Muscle of leg (tissue), 3 donors: ENCODE measurements at regions not wholly inside any gene's neighbourhood (a gene's known extent, or its start where the extent isn't known, plus 50 kb on each side); places are given as distances from the start of the nearest gene placed in this dataset.
"Not testable (repeated sequence)": the region's sequence is repeated elsewhere in the genome, so short reads cannot be mapped to it uniquely, and the experiment has no call there.

Source experiments
- DNase-seq: peaks from one replicate; pipeline ENCODE4 v3.0.0; 2013
- H3K27ac ChIP-seq: one replicate; pipeline ENCODE4 v1.5.1; 2013; ENCODE audit warnings: mild to moderate bottlenecking, low read length, control low read depth
- H3K27me3 ChIP-seq: one replicate; pipeline ENCODE4 v1.6.1; 2013; ENCODE audit warnings: low read length; ENCODE audit not compliant: control insufficient read depth, insufficient read depth
- H3K36me3 ChIP-seq: one replicate; pipeline ENCODE4 v1.6.1; 2013; ENCODE audit warnings: low read length; ENCODE audit not compliant: control insufficient read depth, insufficient read depth
- H3K4me1 ChIP-seq: one replicate; pipeline ENCODE4 v1.6.1; 2013; ENCODE audit warnings: low read length; ENCODE audit not compliant: control insufficient read depth, insufficient read depth
- H3K4me3 ChIP-seq: one replicate; pipeline ENCODE4 v1.5.1; 2013; ENCODE audit warnings: low read length, control low read depth
- H3K9me3 ChIP-seq: replicated peaks from 2 replicates; pipeline ENCODE4 v1.6.1; 2013; ENCODE audit warnings: low read depth, low read length; ENCODE audit not compliant: control insufficient read depth
- WGBS: methylation state at CpG from one replicate; pipeline ENCODE4 v1.1.5; 2013; ENCODE audit warnings: missing lambda C conversion rate; ENCODE audit not compliant: insufficient coverage; 5-methylcytosine and 5-hydroxymethylcytosine counted together

- WGBS, result no CpG with 5 or more reads among the region's 8 CpGs
- DNase-seq, result peak; percentile 94
- H3K4me1 ChIP-seq, result no peaks in the 10 kb centered on the region
- H3K9me3 ChIP-seq, result no peaks in the 10 kb centered on the region
- no peak overlapping the region for H3K4me3 ChIP-seq
- H3K27me3 ChIP-seq, result no peaks in the 10 kb centered on the region
- H3K27ac ChIP-seq, result peak overlapping the region; percentile 64
- no peaks in the 10 kb centered on the region for H3K36me3 ChIP-seq
These were observed 1028.5 kb downstream of the NR2F1-AS1 start for GRCh38 chr5:92552206-92553160.

- Histone ChIP-seq H3K9me3 (no peaks in the 10 kb centered on the region), H3K4me1 (no peaks in the 10 kb centered on the region), H3K27me3 (no peaks in the 10 kb centered on the region), H3K36me3 (no peaks in the 10 kb centered on the region), H3K4me3 (no peak overlapping the region), H3K27ac (no peak overlapping the region)
- peak; percentile 81 for DNase-seq
- WGBS, result no CpG with 5 or more reads among the region's 2 CpGs
These were observed 1032.7 kb downstream of the NR2F1-AS1 start for GRCh38 chr5:92548346-92548745.

- H3K4me1 ChIP-seq, result no peaks in the 10 kb centered on the region
- WGBS, result no CpG with 5 or more reads among the region's 1 CpG
- no peak for DNase-seq
- H3K4me3 ChIP-seq, result no peak overlapping the region
- H3K9me3 ChIP-seq, result no peaks in the 10 kb centered on the region
- H3K36me3 ChIP-seq, result no peaks in the 10 kb centered on the region
- no peak overlapping the region for H3K27ac ChIP-seq
- H3K27me3 ChIP-seq, result no peaks in the 10 kb centered on the region
These were observed 1036.4 kb downstream of the NR2F1-AS1 start for GRCh38 chr5:92544596-92544995.

- H3K4me1 ChIP-seq, result no peaks in the 10 kb centered on the region
- peak; percentile 22 for DNase-seq
- H3K36me3 ChIP-seq, result no peaks in the 10 kb centered on the region
- no peaks in the 10 kb centered on the region for H3K9me3 ChIP-seq
- no peaks in the 10 kb centered on the region for H3K27me3 ChIP-seq
- WGBS, result 50% methylated on average over 2 of the region's 3 CpGs
- no peak overlapping the region for H3K4me3 ChIP-seq
- no peak overlapping the region for H3K27ac ChIP-seq
These were observed 1037.0 kb downstream of the NR2F1-AS1 start for GRCh38 chr5:92544036-92544435.

GRCh38 chr5:92543201-92543600, 1037.8 kb downstream of the NR2F1-AS1 start:
- H3K27ac ChIP-seq, result no peak overlapping the region
- H3K36me3 ChIP-seq, result no peaks in the 10 kb centered on the region
- H3K9me3 ChIP-seq, result no peaks in the 10 kb centered on the region
- DNase-seq, result peak; percentile 58
- H3K4me3 ChIP-seq, result no peak overlapping the region
- no peaks in the 10 kb centered on the region for H3K4me1 ChIP-seq
- no peaks in the 10 kb centered on the region for H3K27me3 ChIP-seq

GRCh38 chr5:92542017-92542416, 1039.0 kb downstream of the NR2F1-AS1 start:
- H3K4me1 ChIP-seq, H3K27me3 ChIP-seq, H3K4me3 ChIP-seq, H3K36me3 ChIP-seq, H3K9me3 ChIP-seq, DNase-seq, H3K27ac ChIP-seq: not testable (repeated sequence)
- WGBS, result no CpG with 5 or more reads among the region's 1 CpG

GRCh38 chr5:92527311-92528078, 1053.5 kb downstream of the NR2F1-AS1 start:
- Histone ChIP-seq H3K4me3 (no peak overlapping the region), H3K9me3 (no peaks in the 10 kb centered on the region), H3K27me3 (no peaks in the 10 kb centered on the region), H3K36me3 (no peaks in the 10 kb centered on the region), H3K27ac (no peak overlapping the region), H3K4me1 (no peaks in the 10 kb centered on the region)
- DNase-seq, result no peak
- 67% methylated on average over 1 of the region's 4 CpGs for WGBS

- H3K4me1 ChIP-seq, result no peaks in the 10 kb centered on the region
- WGBS, result no CpG with 5 or more reads among the region's 2 CpGs
- no peak overlapping the region for H3K4me3 ChIP-seq
- no peaks in the 10 kb centered on the region for H3K36me3 ChIP-seq
- H3K27me3 ChIP-seq, result no peaks in the 10 kb centered on the region
- H3K27ac ChIP-seq, result no peak overlapping the region
- no peaks in the 10 kb centered on the region for H3K9me3 ChIP-seq
- no peak for DNase-seq
These were observed 1055.9 kb downstream of the NR2F1-AS1 start for GRCh38 chr5:92525131-92525530.

- Histone ChIP-seq H3K9me3 (no peaks in the 10 kb centered on the region), H3K4me1 (no peaks in the 10 kb centered on the region), H3K27me3 (no peaks in the 10 kb centered on the region), H3K27ac (no peak overlapping the region), H3K4me3 (no peak overlapping the region), H3K36me3 (no peaks in the 10 kb centered on the region)
- DNase-seq, result peak; percentile 62
- no CpG with 5 or more reads among the region's 3 CpGs for WGBS
These were observed 1061.0 kb downstream of the NR2F1-AS1 start for GRCh38 chr5:92519811-92520632.
